ENCODE measurements at regions not wholly inside any gene's neighbourhood (a gene's known extent, or its start where the extent isn't known, plus 50 kb on each side); places are given as distances from the start of the nearest gene placed in this dataset.

DNA sequence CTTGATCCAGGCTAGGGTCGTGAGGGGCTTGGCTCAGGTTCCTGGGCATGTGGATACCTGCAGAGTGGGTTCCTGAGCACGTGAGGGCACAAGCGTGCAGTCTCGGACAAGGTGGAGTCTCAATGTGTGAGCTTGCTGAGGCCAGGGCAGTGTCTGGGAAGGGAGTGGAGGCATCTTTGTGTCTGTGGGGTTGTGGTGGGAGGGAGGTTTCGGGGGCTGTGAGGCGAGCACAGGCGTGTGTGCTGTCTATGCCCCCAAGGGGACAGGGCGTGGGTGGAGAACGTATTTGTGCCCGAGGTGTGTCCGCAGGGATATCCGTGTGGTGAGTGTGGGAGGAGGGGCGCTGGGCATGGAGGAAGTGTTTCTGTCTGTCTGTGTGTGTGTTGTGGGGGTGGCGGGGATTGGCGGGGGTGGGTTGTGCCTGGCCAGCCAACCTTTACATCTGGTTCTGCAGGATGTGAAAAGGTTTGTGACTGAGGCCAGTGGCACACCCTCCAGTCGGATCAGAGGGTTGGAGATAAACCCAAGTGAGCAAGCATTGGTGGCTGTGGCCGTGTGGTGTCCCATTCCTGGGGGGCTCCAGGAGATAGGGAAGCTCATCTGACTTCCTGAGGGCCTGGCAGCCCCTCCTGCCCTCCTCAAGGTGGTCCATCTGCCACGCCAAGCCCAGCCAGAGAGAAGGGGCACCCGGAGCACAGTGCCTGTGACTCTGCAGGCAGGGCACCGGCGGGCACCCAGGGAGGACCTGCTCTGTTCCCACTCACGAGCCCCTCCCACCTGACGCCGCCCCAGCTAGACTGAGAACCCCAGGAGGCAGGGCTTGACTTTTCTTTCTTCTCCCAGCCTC lies 57.1 kb downstream of the ZFP36L2 start:
- Histone ChIP-seq H3K27ac (ENCODE audit: low read depth in 1 of 2, low read length in 1 of 2) (peak overlapping the region; percentile 58 to 95), H3K27me3 (ENCODE audit: control insufficient read depth in 3 of 3, insufficient read depth in 3 of 3, low read length in 2 of 3) (no peaks in the 10 kb centered on the region), H3K9ac (ENCODE audit: insufficient read depth in 1 of 2, low read length in 2 of 2) (no peak overlapping the region), H3K4me3 (no peak overlapping the region), H3K36me3 (ENCODE audit: control insufficient read depth in 4 of 4, insufficient read depth in 4 of 4, low read length in 4 of 4) (no peaks in the 10 kb centered on the region), H3K4me1 (ENCODE audit: control insufficient read depth in 5 of 5, insufficient read depth in 5 of 5, low read length in 5 of 5) (peaks cover 0 to 30% (median 16%) of the 10 kb centered on the region in 5 donors), H3K9me3 (ENCODE audit: control insufficient read depth in 4 of 4, insufficient read depth in 3 of 4, low read length in 3 of 4) (no peaks in the 10 kb centered on the region)
- ATAC-seq (ENCODE audit: insufficient read depth, low FRiP score): no peak
- DNase-seq: no peak
- TF ChIP-seq, protein P1, sequence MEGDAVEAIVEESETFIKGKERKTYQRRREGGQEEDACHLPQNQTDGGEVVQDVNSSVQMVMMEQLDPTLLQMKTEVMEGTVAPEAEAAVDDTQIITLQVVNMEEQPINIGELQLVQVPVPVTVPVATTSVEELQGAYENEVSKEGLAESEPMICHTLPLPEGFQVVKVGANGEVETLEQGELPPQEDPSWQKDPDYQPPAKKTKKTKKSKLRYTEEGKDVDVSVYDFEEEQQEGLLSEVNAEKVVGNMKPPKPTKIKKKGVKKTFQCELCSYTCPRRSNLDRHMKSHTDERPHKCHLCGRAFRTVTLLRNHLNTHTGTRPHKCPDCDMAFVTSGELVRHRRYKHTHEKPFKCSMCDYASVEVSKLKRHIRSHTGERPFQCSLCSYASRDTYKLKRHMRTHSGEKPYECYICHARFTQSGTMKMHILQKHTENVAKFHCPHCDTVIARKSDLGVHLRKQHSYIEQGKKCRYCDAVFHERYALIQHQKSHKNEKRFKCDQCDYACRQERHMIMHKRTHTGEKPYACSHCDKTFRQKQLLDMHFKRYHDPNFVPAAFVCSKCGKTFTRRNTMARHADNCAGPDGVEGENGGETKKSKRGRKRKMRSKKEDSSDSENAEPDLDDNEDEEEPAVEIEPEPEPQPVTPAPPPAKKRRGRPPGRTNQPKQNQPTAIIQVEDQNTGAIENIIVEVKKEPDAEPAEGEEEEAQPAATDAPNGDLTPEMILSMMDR (IDR thresholded peaks at IDR 0.05; ENCODE audit: control extremely low read depth, extremely low read depth): no peak
- 25 to 41% methylated on average over 24 of the region's 24 CpGs for WGBS, 2 donors

DNA sequence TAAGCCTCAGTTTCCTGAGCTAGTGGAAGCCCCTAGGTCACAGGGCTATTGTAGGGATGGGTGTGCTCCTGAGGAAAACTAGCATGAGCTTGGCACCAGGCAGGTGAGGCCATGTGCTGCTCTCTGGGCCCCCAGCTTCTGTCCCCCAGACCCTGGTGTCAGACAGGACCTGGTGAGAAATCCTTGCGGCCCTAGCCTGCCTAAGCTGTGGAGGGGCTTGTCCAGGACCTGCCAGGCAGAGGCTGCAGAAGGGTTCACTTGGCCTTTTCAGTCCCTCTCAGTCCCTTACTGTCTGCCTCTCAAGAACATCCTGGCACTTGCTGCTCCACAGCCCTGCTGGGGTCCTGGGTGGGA lies 58.4 kb downstream of the ZFP36L2 start:
- Histone ChIP-seq H3K9ac (ENCODE audit: insufficient read depth in 1 of 2, low read length in 2 of 2) (no peak overlapping the region), H3K4me1 (ENCODE audit: control insufficient read depth in 5 of 5, insufficient read depth in 5 of 5, low read length in 5 of 5) (peaks cover 0 to 27% (median 16%) of the 10 kb centered on the region in 5 donors), H3K27ac (ENCODE audit: low read depth in 1 of 2, low read length in 1 of 2) (peak overlapping the region in 1 of 2 donors; percentile 95), H3K9me3 (ENCODE audit: control insufficient read depth in 4 of 4, insufficient read depth in 3 of 4, low read length in 3 of 4) (no peaks in the 10 kb centered on the region), H3K27me3 (ENCODE audit: control insufficient read depth in 3 of 3, insufficient read depth in 3 of 3, low read length in 2 of 3) (no peaks in the 10 kb centered on the region), H3K4me3 (no peak overlapping the region), H3K36me3 (ENCODE audit: control insufficient read depth in 4 of 4, insufficient read depth in 4 of 4, low read length in 4 of 4) (no peaks in the 10 kb centered on the region)
- no peak for ATAC-seq (ENCODE audit: insufficient read depth, low FRiP score)
- DNase-seq: no peak
- TF ChIP-seq, protein P1 (IDR thresholded peaks at IDR 0.05; ENCODE audit: control extremely low read depth, extremely low read depth): no peak
- WGBS, 2 donors: 92 to 100% methylated on average over 1 of the region's 1 CpG

DNA sequence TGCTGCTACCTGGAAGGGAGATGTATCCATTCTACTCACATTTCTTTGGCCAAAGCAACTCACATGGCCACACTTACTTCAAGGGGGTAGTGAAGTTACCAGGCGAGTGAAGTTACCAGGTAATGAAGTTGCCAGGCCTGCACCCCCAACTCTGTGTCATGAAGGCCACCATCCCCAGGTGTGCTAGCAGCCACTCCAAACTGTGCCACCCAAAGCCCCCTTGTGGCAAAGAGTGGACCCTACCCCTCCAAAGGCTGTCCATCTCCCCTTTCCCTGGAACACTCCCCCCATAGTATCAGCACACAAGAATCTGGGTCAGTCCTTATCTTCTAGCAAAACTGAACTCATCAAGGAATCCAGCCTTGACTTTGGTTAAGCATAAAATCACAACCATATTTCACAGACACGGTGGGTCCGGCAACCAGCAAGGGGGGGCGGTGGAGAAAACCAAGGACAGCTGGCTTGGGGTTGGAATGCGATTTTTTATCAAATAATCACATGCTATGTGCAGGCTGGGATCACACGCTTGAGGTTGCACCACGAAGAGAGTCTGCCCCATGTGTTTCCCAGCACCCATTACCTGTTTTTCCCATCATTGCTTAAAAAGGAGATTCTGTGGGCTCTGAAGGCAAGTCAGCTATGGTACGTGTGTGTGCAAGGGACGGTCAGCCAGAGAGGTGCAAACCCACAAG lies 60.9 kb downstream of the ZFP36L2 start:
- no peak for DNase-seq
- no peak for ATAC-seq (ENCODE audit: insufficient read depth, low FRiP score)
- H3K4me1 ChIP-seq (ENCODE audit: control insufficient read depth in 5 of 5, insufficient read depth in 5 of 5, low read length in 5 of 5): peaks cover 0 to 24% (median 17%) of the 10 kb centered on the region in 5 donors

More for the DNA sequence above, 60.9 kb downstream of the ZFP36L2 start:
- 81 to 86% methylated on average over 9 of the region's 9 CpGs for WGBS, 2 donors
- no peak overlapping the region for H3K9ac ChIP-seq (ENCODE audit: insufficient read depth in 1 of 2, low read length in 2 of 2)
- H3K4me3 ChIP-seq: no peak overlapping the region
- H3K9me3 ChIP-seq (ENCODE audit: control insufficient read depth in 4 of 4, insufficient read depth in 3 of 4, low read length in 3 of 4): no peaks in the 10 kb centered on the region
- H3K27me3 ChIP-seq (ENCODE audit: control insufficient read depth in 3 of 3, insufficient read depth in 3 of 3, low read length in 2 of 3): no peaks in the 10 kb centered on the region
- TF ChIP-seq, protein P1 (IDR thresholded peaks at IDR 0.05; ENCODE audit: control extremely low read depth, extremely low read depth): no peak
- peak overlapping the region in 1 of 2 donors; percentile 6 for H3K27ac ChIP-seq (ENCODE audit: low read depth in 1 of 2, low read length in 1 of 2)
- no peaks in the 10 kb centered on the region for H3K36me3 ChIP-seq (ENCODE audit: control insufficient read depth in 4 of 4, insufficient read depth in 4 of 4, low read length in 4 of 4)
